GM13976 (cell line): ENCODE measurements at regions not wholly inside any gene's neighbourhood (a gene's known extent, or its start where the extent isn't known, plus 50 kb on each side); places are given as distances from the start of the nearest gene placed in this dataset.
"Not testable (repeated sequence)": the region's sequence is repeated elsewhere in the genome, so short reads cannot be mapped to it uniquely, and the experiment has no call there.

Source experiments
- DNase-seq: peaks from one replicate; pipeline ENCODE4 v3.0.0; 2012; ENCODE audit warnings: low spot score
- CTCF ChIP-seq: IDR thresholded peaks from 2 replicates; pipeline ENCODE4 v1.5.1; 2012; ENCODE audit warnings: borderline replicate concordance, mild to moderate bottlenecking; ENCODE audit not compliant: insufficient read depth; ENCODE audit errors: extremely low read depth, missing control alignments, control extremely low read depth
- in situ Hi-C: fragments of 300-500 bp; cut with MboI; formaldehyde crosslinking; loops from one replicate; pipeline ENCODE4 v1.12.0; 2022; ENCODE audit warnings: low sequenced_read_pairs, mixed read lengths, inconsistent platforms; ENCODE audit not compliant: unreplicated experiment

DNA sequence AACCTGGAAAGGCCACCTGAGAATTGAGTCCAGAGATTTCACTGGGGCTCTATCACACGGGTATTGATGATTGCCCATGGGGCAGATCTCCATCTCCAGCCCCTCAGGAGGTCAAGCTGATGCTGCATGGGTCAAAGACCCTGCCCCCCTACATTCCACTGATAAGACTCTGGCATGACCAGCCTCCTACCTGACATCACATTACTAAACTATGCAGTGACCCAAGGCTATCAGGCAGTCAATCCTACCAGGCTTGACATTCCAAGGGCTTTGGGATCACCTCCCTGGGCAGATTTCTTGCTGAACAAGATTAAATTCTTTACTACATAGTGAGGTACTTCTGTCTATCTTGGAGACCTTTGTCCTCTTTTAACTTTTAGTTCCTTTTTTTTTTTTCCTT, 192.7 kb upstream of the STS start:
- no peak for TF ChIP-seq CTCF
- DNase-seq = no peak
- in situ Hi-C loops = no loop called here

- in situ Hi-C loops = no loop called here
- no peak for TF ChIP-seq CTCF
- DNase-seq = no peak
Observed at GRCh38 chrX:6946168-6946567, 201.3 kb upstream of the STS start.

- TF ChIP-seq CTCF = no peak
- in situ Hi-C loops = no loop called here
- DNase-seq = no peak
Observed at GRCh38 chrX:6941041-6941440, 206.5 kb upstream of the STS start.

- in situ Hi-C loops, DNase-seq: not testable (repeated sequence)
Observed at GRCh38 chrX:6932942-6933341, 214.6 kb upstream of the STS start.

- TF ChIP-seq CTCF = no peak
- in situ Hi-C loops = no loop called here
- no peak for DNase-seq
Observed at GRCh38 chrX:6930307-6930849, 217.1 kb upstream of the STS start.

GRCh38 chrX:6924443-6925077, 223.0 kb upstream of the STS start:
- no peak for DNase-seq
- no peak for TF ChIP-seq CTCF
- in situ Hi-C loops = no loop called here

DNA sequence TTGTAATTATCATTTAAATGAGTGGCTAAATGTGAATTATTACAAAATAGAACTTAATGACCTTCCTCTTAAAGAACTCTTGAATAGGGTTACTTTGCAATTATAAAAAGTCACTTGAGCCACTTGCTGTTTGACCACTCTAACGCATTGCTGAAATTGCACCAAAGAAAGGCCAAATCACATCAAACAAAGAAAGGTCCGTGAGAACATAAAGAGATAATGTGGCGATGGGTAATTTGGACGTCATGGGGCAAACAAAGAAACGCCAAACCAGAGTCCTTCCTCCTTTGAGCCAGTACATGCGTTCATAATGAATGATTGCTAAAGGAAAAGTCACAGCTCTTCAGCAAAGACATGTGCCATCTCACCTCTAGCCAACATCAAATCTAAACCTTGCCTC, 229.8 kb upstream of the STS start:
- in situ Hi-C loops = no loop called here
- no peak for TF ChIP-seq CTCF
- no peak for DNase-seq
